ENCODE measurements at regions not wholly inside any gene's neighbourhood (a gene's known extent, or its start where the extent isn't known, plus 50 kb on each side); places are given as distances from the start of the nearest gene placed in this dataset.

GRCh38 chr4:35500812-35501211 is 743.5 kb downstream of the ARAP2 start:
- peaks cover 0 to 3% (median 2%) of the 10 kb centered on the region in 7 donors for H3K9me3 Mint-ChIP-seq
- no peak for DNase-seq
- H3K27ac Mint-ChIP-seq: no peak overlapping the region
- no peaks in the 10 kb centered on the region for H3K36me3 Mint-ChIP-seq
- Histone ChIP-seq H3K4me1 (ENCODE audit: control insufficient read depth in 1 of 2, insufficient read depth in 2 of 2, low read length in 2 of 2) (no peaks in the 10 kb centered on the region), H2AFZ (ENCODE audit: insufficient read depth, low read depth, low read length, poor library complexity, severe bottlenecking) (no peak overlapping the region), H3K4me2 (replicated peaks; ENCODE audit: extremely low read depth, low read length, poor library complexity, severe bottlenecking) (no peak overlapping the region), H3K4me3 (replicated peaks in 1 of 3; ENCODE audit: low read depth in 2 of 3, low read length in 3 of 3) (no peak overlapping the region), H3K27me3 (ENCODE audit: control insufficient read depth in 2 of 2, insufficient read depth in 2 of 2, low read length in 2 of 2) (no peaks in the 10 kb centered on the region), H3K9ac (ENCODE audit: insufficient read depth, low read length, poor library complexity, severe bottlenecking) (no peak overlapping the region), H4K20me1 (ENCODE audit: insufficient read depth, low read length) (no peaks in the 10 kb centered on the region), H3K79me2 (ENCODE audit: insufficient read depth, low read length) (no peaks in the 10 kb centered on the region), H3K36me3 (replicated peaks in 1 of 2; ENCODE audit: control insufficient read depth in 1 of 2, insufficient read depth in 2 of 2, low read length in 2 of 2) (no peaks in the 10 kb centered on the region), H3K27ac (ENCODE audit: low read depth in 1 of 2, low read length in 2 of 2) (no peak overlapping the region), H3K9me3 (replicated peaks in 1 of 2; ENCODE audit: control insufficient read depth in 1 of 2, insufficient read depth in 1 of 2, low read length in 2 of 2) (no peaks in the 10 kb centered on the region)
- no CpG with 5 or more reads among the region's 2 CpGs for WGBS (ENCODE audit: insufficient coverage)
- peaks cover 0 to 1% (median 0%) of the 10 kb centered on the region in 3 donors for H3K27me3 Mint-ChIP-seq (ENCODE audit: low read depth in 3 of 3)
- H3K4me3 Mint-ChIP-seq: no peak overlapping the region
- H3K4me1 Mint-ChIP-seq: no peaks in the 10 kb centered on the region
- intact Hi-C loops (cut with micrococcal nuclease): no loop called here
- TF ChIP-seq CTCF (IDR thresholded peaks at IDR 0.05): no peak

GRCh38 chr4:35503435-35503834 is 740.9 kb downstream of the ARAP2 start:
- H3K27me3 ChIP-seq (ENCODE audit: control insufficient read depth in 2 of 2, insufficient read depth in 2 of 2, low read length in 2 of 2): no peaks in the 10 kb centered on the region
- H3K9me3 ChIP-seq (replicated peaks in 1 of 2; ENCODE audit: control insufficient read depth in 1 of 2, insufficient read depth in 1 of 2, low read length in 2 of 2): no peaks in the 10 kb centered on the region
- H3K27ac ChIP-seq (ENCODE audit: low read depth in 1 of 2, low read length in 2 of 2): no peak overlapping the region
- Mint-ChIP-seq H3K27me3 (ENCODE audit: low read depth in 3 of 3) (peaks cover 0 to 2% (median 0%) of the 10 kb centered on the region in 3 donors), H3K36me3 (no peaks in the 10 kb centered on the region), H3K27ac (no peak overlapping the region), H3K4me3 (no peak overlapping the region), H3K9me3 (peaks cover 0 to 3% (median 2%) of the 10 kb centered on the region in 7 donors), H3K4me1 (no peaks in the 10 kb centered on the region)
- DNase-seq: no peak
- no peaks in the 10 kb centered on the region for H3K4me1 ChIP-seq (ENCODE audit: control insufficient read depth in 1 of 2, insufficient read depth in 2 of 2, low read length in 2 of 2)
- no CpG with 5 or more reads among the region's 1 CpG for WGBS (ENCODE audit: insufficient coverage)
- no peaks in the 10 kb centered on the region for H3K79me2 ChIP-seq (ENCODE audit: insufficient read depth, low read length)
- intact Hi-C loops (cut with micrococcal nuclease): no loop called here
- no peak overlapping the region for H3K4me2 ChIP-seq (replicated peaks; ENCODE audit: extremely low read depth, low read length, poor library complexity, severe bottlenecking)
- no peak for TF ChIP-seq CTCF (IDR thresholded peaks at IDR 0.05)
- H3K4me3 ChIP-seq (replicated peaks in 1 of 3; ENCODE audit: low read depth in 2 of 3, low read length in 3 of 3): no peak overlapping the region
- no peaks in the 10 kb centered on the region for H4K20me1 ChIP-seq (ENCODE audit: insufficient read depth, low read length)
- no peak overlapping the region for H2AFZ ChIP-seq (ENCODE audit: insufficient read depth, low read depth, low read length, poor library complexity, severe bottlenecking)
- no peaks in the 10 kb centered on the region for H3K36me3 ChIP-seq (replicated peaks in 1 of 2; ENCODE audit: control insufficient read depth in 1 of 2, insufficient read depth in 2 of 2, low read length in 2 of 2)
- no peak overlapping the region for H3K9ac ChIP-seq (ENCODE audit: insufficient read depth, low read length, poor library complexity, severe bottlenecking)
